GM18868 (cell line): ENCODE measurements at regions not wholly inside any gene's neighbourhood (a gene's known extent, or its start where the extent isn't known, plus 50 kb on each side); places are given as distances from the start of the nearest gene placed in this dataset.

ENCODE experiments used
- ATAC-seq: cut with Tn5 transposase; IDR thresholded peaks from one replicate; pipeline ENCODE4 v1.9.1; 2021; ENCODE audit warnings: mild to moderate bottlenecking, moderate library complexity; ENCODE audit not compliant: unreplicated experiment

GRCh38 chr5:158559066-158559465 is 540.6 kb downstream of the EBF1 start:
- ATAC-seq = peak; percentile 27

- ATAC-seq = no peak
Observed at GRCh38 chr5:158553962-158554336, 545.8 kb downstream of the EBF1 start.

- no peak for ATAC-seq
Observed at GRCh38 chr5:158553195-158553961, 546.3 kb downstream of the EBF1 start.

- ATAC-seq = no peak
Observed at GRCh38 chr5:158552241-158552640, 547.5 kb downstream of the EBF1 start.

GRCh38 chr5:158549311-158549710 is 550.4 kb downstream of the EBF1 start:
- no peak for ATAC-seq

- no peak for ATAC-seq
Observed at GRCh38 chr5:158546748-158547147, 553.0 kb downstream of the EBF1 start.

GRCh38 chr5:158545949-158546530 is 553.7 kb downstream of the EBF1 start:
- no peak for ATAC-seq

GRCh38 chr5:158544388-158545339 is 555.1 kb downstream of the EBF1 start:
- ATAC-seq = no peak

GRCh38 chr5:158543539-158544387 is 556.0 kb downstream of the EBF1 start:
- peak; percentile 44 for ATAC-seq

GRCh38 chr5:158541536-158542297 is 558.0 kb downstream of the EBF1 start:
- ATAC-seq = no peak

GRCh38 chr5:158538506-158539074 is 561.1 kb downstream of the EBF1 start:
- peak; percentile 85 for ATAC-seq

- no peak for ATAC-seq
Observed at GRCh38 chr5:158537366-158537765, 562.4 kb downstream of the EBF1 start.

- ATAC-seq = no peak
Observed at GRCh38 chr5:158534203-158534602, 565.5 kb downstream of the EBF1 start.

GRCh38 chr5:158532739-158533138 is 567.0 kb downstream of the EBF1 start:
- no peak for ATAC-seq

- ATAC-seq = no peak
Observed at GRCh38 chr5:158531860-158532259, 567.9 kb downstream of the EBF1 start.

- no peak for ATAC-seq
Observed at GRCh38 chr5:158530115-158530514, 569.6 kb downstream of the EBF1 start.

- no peak for ATAC-seq
Observed at GRCh38 chr5:158529454-158529853, 570.3 kb downstream of the EBF1 start.

GRCh38 chr5:158525663-158526062 is 574.1 kb downstream of the EBF1 start:
- ATAC-seq = no peak

- no peak for ATAC-seq
Observed at GRCh38 chr5:158524070-158524469, 575.6 kb downstream of the EBF1 start.

GRCh38 chr5:158522776-158523175 is 576.9 kb downstream of the EBF1 start:
- ATAC-seq = no peak
